ENCODE measurements at regions not wholly inside any gene's neighbourhood (a gene's known extent, or its start where the extent isn't known, plus 50 kb on each side); places are given as distances from the start of the nearest gene placed in this dataset.

- ATAC-seq (ENCODE audit: low FRiP score) (no peak), DNase-seq (ENCODE audit: low spot score) (no peak)
- TF ChIP-seq CTCF (IDR thresholded peaks at IDR 0.05), result no peak
Observed at GRCh38 chr7:125512373-125512772, 582.7 kb upstream of the POT1 start.

- no peak for TF ChIP-seq CTCF (IDR thresholded peaks at IDR 0.05)
- DNase-seq (ENCODE audit: low spot score) (no peak), ATAC-seq (ENCODE audit: low FRiP score) (no peak)
Observed at GRCh38 chr7:125511310-125511709, 581.7 kb upstream of the POT1 start.

GRCh38 chr7:125506331-125506730 is 576.7 kb upstream of the POT1 start:
- DNase-seq (ENCODE audit: low spot score) (no peak), ATAC-seq (ENCODE audit: low FRiP score) (no peak)
- TF ChIP-seq CTCF (IDR thresholded peaks at IDR 0.05), result no peak

GRCh38 chr7:125504848-125505247 is 575.2 kb upstream of the POT1 start:
- DNase-seq (ENCODE audit: low spot score) (no peak), ATAC-seq (ENCODE audit: low FRiP score) (no peak)
- no peak for TF ChIP-seq CTCF (IDR thresholded peaks at IDR 0.05)

- ATAC-seq (ENCODE audit: low FRiP score), result no peak
- no peak for DNase-seq (ENCODE audit: low spot score)
- no peak for TF ChIP-seq CTCF (IDR thresholded peaks at IDR 0.05)
Observed at GRCh38 chr7:125495997-125496396, 566.4 kb upstream of the POT1 start.

- no peak for TF ChIP-seq CTCF (IDR thresholded peaks at IDR 0.05)
- no peak for DNase-seq (ENCODE audit: low spot score)
- ATAC-seq (ENCODE audit: low FRiP score), result no peak
Observed at GRCh38 chr7:125492521-125492920, 562.9 kb upstream of the POT1 start.

GRCh38 chr7:125491137-125491536 is 561.5 kb upstream of the POT1 start:
- DNase-seq (ENCODE audit: low spot score), result no peak
- TF ChIP-seq CTCF (IDR thresholded peaks at IDR 0.05), result no peak
- ATAC-seq (ENCODE audit: low FRiP score), result no peak

Data from omental fat pad (tissue), 3 donors.